ENCODE measurements at regions not wholly inside any gene's neighbourhood (a gene's known extent, or its start where the extent isn't known, plus 50 kb on each side); places are given as distances from the start of the nearest gene placed in this dataset.
A peak's percentile ranks its signal among the peaks of the same experiment; 100 is the strongest.

- H3K4me3 Mint-ChIP-seq = no peak overlapping the region
- H3K27me3 Mint-ChIP-seq = no peaks in the 10 kb centered on the region
- H3K27ac Mint-ChIP-seq = peak overlapping the region in 1 of 2 donors; percentile 37
These were observed 94.0 kb upstream of the FAM180A start for GRCh38 chr7:135842446-135843179.

GRCh38 chr7:135840591-135840990, 92.0 kb upstream of the FAM180A start:
- no peaks in the 10 kb centered on the region for H3K27me3 Mint-ChIP-seq
- DNase-seq = no peak
- no peak for ATAC-seq

More at GRCh38 chr7:135842446-135843179, 94.0 kb upstream of the FAM180A start:
- ATAC-seq (no peak), DNase-seq (no peak)
- Mint-ChIP-seq H3K4me1 (no peaks in the 10 kb centered on the region), H3K9me3 (peaks cover 0 to 6% of the 10 kb centered on the region in 2 donors)

GRCh38 chr7:135837675-135838074, 89.1 kb upstream of the FAM180A start:
- Mint-ChIP-seq H3K27me3 (no peaks in the 10 kb centered on the region), H3K4me1 (no peaks in the 10 kb centered on the region), H3K27ac (no peak overlapping the region), H3K9me3 (no peaks in the 10 kb centered on the region), H3K4me3 (no peak overlapping the region)
- no peak for DNase-seq
- no peak for ATAC-seq

More at GRCh38 chr7:135840591-135840990, 92.0 kb upstream of the FAM180A start:
- no peaks in the 10 kb centered on the region for H3K4me1 Mint-ChIP-seq
- no peak overlapping the region for H3K27ac Mint-ChIP-seq
- H3K4me3 Mint-ChIP-seq = no peak overlapping the region
- H3K9me3 Mint-ChIP-seq = no peaks in the 10 kb centered on the region

GRCh38 chr7:135834266-135834665, 85.7 kb upstream of the FAM180A start:
- ATAC-seq = no peak

GRCh38 chr7:135833642-135834041, 85.0 kb upstream of the FAM180A start:
- no peak overlapping the region for H3K4me3 Mint-ChIP-seq
- H3K27ac Mint-ChIP-seq = no peak overlapping the region
- H3K4me1 Mint-ChIP-seq = peaks cover 9% of the 10 kb centered on the region
- peaks cover 12% of the 10 kb centered on the region for H3K27me3 Mint-ChIP-seq
- ATAC-seq = no peak
- no peak for DNase-seq
- no peaks in the 10 kb centered on the region for H3K9me3 Mint-ChIP-seq

More at GRCh38 chr7:135834266-135834665, 85.7 kb upstream of the FAM180A start:
- Mint-ChIP-seq H3K27me3 (peaks cover 12% of the 10 kb centered on the region), H3K27ac (no peak overlapping the region), H3K4me3 (no peak overlapping the region), H3K9me3 (no peaks in the 10 kb centered on the region), H3K4me1 (peaks cover 9% of the 10 kb centered on the region)
- DNase-seq = no peak

- no peak for DNase-seq
- Mint-ChIP-seq H3K4me3 (no peak overlapping the region), H3K27me3 (peaks cover 12% of the 10 kb centered on the region), H3K4me1 (peaks cover 9% of the 10 kb centered on the region), H3K9me3 (no peaks in the 10 kb centered on the region), H3K27ac (no peak overlapping the region)
- peak; percentile 76 for ATAC-seq
These were observed 83.0 kb upstream of the FAM180A start for GRCh38 chr7:135831455-135832195.

- Mint-ChIP-seq H3K4me1 (peaks cover 9% of the 10 kb centered on the region), H3K27me3 (peaks cover 12% of the 10 kb centered on the region), H3K27ac (no peak overlapping the region), H3K9me3 (no peaks in the 10 kb centered on the region), H3K4me3 (no peak overlapping the region)
- no peak for ATAC-seq
- DNase-seq = no peak
These were observed 80.0 kb upstream of the FAM180A start for GRCh38 chr7:135828604-135829003.

GRCh38 chr7:135827391-135827790, 78.8 kb upstream of the FAM180A start:
- H3K27me3 Mint-ChIP-seq = peaks cover 10% of the 10 kb centered on the region

GRCh38 chr7:135825406-135825805, 76.8 kb upstream of the FAM180A start:
- H3K9me3 Mint-ChIP-seq = no peaks in the 10 kb centered on the region

More at GRCh38 chr7:135827391-135827790, 78.8 kb upstream of the FAM180A start:
- Mint-ChIP-seq H3K4me3 (no peak overlapping the region), H3K9me3 (no peaks in the 10 kb centered on the region), H3K27ac (no peak overlapping the region), H3K4me1 (peaks cover 9% of the 10 kb centered on the region)
- ATAC-seq (no peak), DNase-seq (no peak)

GRCh38 chr7:135822376-135822775, 73.8 kb upstream of the FAM180A start:
- H3K4me1 Mint-ChIP-seq = no peaks in the 10 kb centered on the region
- no peak overlapping the region for H3K4me3 Mint-ChIP-seq
- DNase-seq = no peak
- ATAC-seq = no peak
- H3K27ac Mint-ChIP-seq = no peak overlapping the region
- no peaks in the 10 kb centered on the region for H3K9me3 Mint-ChIP-seq
- peaks cover 19% of the 10 kb centered on the region for H3K27me3 Mint-ChIP-seq

More at GRCh38 chr7:135825406-135825805, 76.8 kb upstream of the FAM180A start:
- no peak for DNase-seq
- Mint-ChIP-seq H3K27me3 (no peaks in the 10 kb centered on the region), H3K4me3 (no peak overlapping the region), H3K27ac (no peak overlapping the region), H3K4me1 (no peaks in the 10 kb centered on the region)
- ATAC-seq = no peak

GRCh38 chr7:135817583-135817982, 69.0 kb upstream of the FAM180A start:
- ATAC-seq = no peak
- Mint-ChIP-seq H3K27me3 (peaks cover 25% of the 10 kb centered on the region), H3K4me3 (no peak overlapping the region), H3K9me3 (no peaks in the 10 kb centered on the region), H3K4me1 (no peaks in the 10 kb centered on the region), H3K27ac (no peak overlapping the region)
- no peak for DNase-seq

- no peak for ATAC-seq
- H3K27me3 Mint-ChIP-seq = peaks cover 25% of the 10 kb centered on the region
- no peak overlapping the region for H3K4me3 Mint-ChIP-seq
These were observed 66.4 kb upstream of the FAM180A start for GRCh38 chr7:135815033-135815432.

GRCh38 chr7:135812148-135812547, 63.5 kb upstream of the FAM180A start:
- no peak overlapping the region for H3K4me3 Mint-ChIP-seq
- no peak for DNase-seq
- ATAC-seq = no peak
- H3K27me3 Mint-ChIP-seq = peaks cover 6% of the 10 kb centered on the region
- H3K4me1 Mint-ChIP-seq = no peaks in the 10 kb centered on the region
- no peak overlapping the region for H3K27ac Mint-ChIP-seq
- no peaks in the 10 kb centered on the region for H3K9me3 Mint-ChIP-seq

More at GRCh38 chr7:135815033-135815432, 66.4 kb upstream of the FAM180A start:
- Mint-ChIP-seq H3K4me1 (no peaks in the 10 kb centered on the region), H3K27ac (no peak overlapping the region), H3K9me3 (no peaks in the 10 kb centered on the region)
- DNase-seq = no peak

- peaks cover 6% of the 10 kb centered on the region for H3K27me3 Mint-ChIP-seq
- no peaks in the 10 kb centered on the region for H3K9me3 Mint-ChIP-seq
- DNase-seq = no peak
- no peak overlapping the region for H3K27ac Mint-ChIP-seq
- no peaks in the 10 kb centered on the region for H3K4me1 Mint-ChIP-seq
- no peak for ATAC-seq
- H3K4me3 Mint-ChIP-seq = no peak overlapping the region
These were observed 62.9 kb upstream of the FAM180A start for GRCh38 chr7:135811506-135811905.

- ATAC-seq (no peak), DNase-seq (no peak)
- Mint-ChIP-seq H3K9me3 (no peaks in the 10 kb centered on the region), H3K4me1 (no peaks in the 10 kb centered on the region), H3K27me3 (peaks cover 1% of the 10 kb centered on the region), H3K4me3 (no peak overlapping the region), H3K27ac (no peak overlapping the region)
These were observed 59.6 kb upstream of the FAM180A start for GRCh38 chr7:135808206-135808605.

- no peak overlapping the region for H3K27ac Mint-ChIP-seq
- peaks cover 35% of the 10 kb centered on the region for H3K27me3 Mint-ChIP-seq
- no peaks in the 10 kb centered on the region for H3K9me3 Mint-ChIP-seq
- ATAC-seq (peak; percentile 32), DNase-seq (no peak)
- H3K4me3 Mint-ChIP-seq = no peak overlapping the region
- peaks cover 11% of the 10 kb centered on the region for H3K4me1 Mint-ChIP-seq
These were observed 54.5 kb upstream of the FAM180A start for GRCh38 chr7:135803143-135803542.
